ENCODE measurements at regions not wholly inside any gene's neighbourhood (a gene's known extent, or its start where the extent isn't known, plus 50 kb on each side); places are given as distances from the start of the nearest gene placed in this dataset.

- H3K9me3 ChIP-seq, result no peaks in the 10 kb centered on the region
- no peak overlapping the region for H3K27ac ChIP-seq
- no peaks in the 10 kb centered on the region for H3K4me1 ChIP-seq
- no peak for DNase-seq (ENCODE audit: low spot score in 2 of 2)
- H3K4me3 ChIP-seq, result no peak overlapping the region
- H3K27me3 ChIP-seq, result no peaks in the 10 kb centered on the region
- intact Hi-C loops (cut with DNase I; ENCODE audit: low total_unique reads), result no loop called here
- H3K36me3 ChIP-seq, result no peaks in the 10 kb centered on the region
- TF ChIP-seq CTCF (IDR thresholded peaks at IDR 0.05) (no peak), POLR2AphosphoS5 (IDR thresholded peaks at IDR 0.05) (no peak), POLR2A (IDR thresholded peaks at IDR 0.05) (no peak)
Measured at GRCh38 chr2:604385-604784, 72.8 kb downstream of the TMEM18 start.

DNA sequence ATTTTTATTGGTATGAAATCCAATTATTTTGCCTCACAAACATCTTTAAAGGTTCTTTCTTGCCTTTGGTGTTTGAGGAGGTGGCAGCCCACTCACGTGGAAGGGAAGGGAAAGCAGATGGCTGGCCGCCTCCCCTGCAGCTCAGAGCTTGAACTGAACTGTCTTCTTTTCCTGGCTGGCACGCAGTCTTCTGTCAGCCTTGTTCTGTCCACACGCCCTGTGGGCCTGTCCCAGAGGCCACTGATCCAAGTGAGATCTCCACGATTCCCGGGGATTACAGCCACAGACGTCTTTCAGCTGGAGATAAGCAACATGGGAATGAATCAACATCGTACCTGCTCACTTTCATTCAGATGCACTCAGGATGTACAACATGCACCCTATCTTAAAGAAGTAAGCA is 73.3 kb downstream of the TMEM18 start:
- H3K36me3 ChIP-seq, result no peaks in the 10 kb centered on the region
- H3K27ac ChIP-seq, result no peak overlapping the region
- intact Hi-C loops (cut with DNase I; ENCODE audit: low total_unique reads), result no loop called here
- no peaks in the 10 kb centered on the region for H3K4me1 ChIP-seq
- DNase-seq (ENCODE audit: low spot score in 2 of 2), result no peak
- H3K4me3 ChIP-seq, result no peak overlapping the region
- no peaks in the 10 kb centered on the region for H3K27me3 ChIP-seq
- TF ChIP-seq CTCF (IDR thresholded peaks at IDR 0.05) (no peak), POLR2AphosphoS5 (IDR thresholded peaks at IDR 0.05) (no peak), POLR2A (IDR thresholded peaks at IDR 0.05) (no peak)
- H3K9me3 ChIP-seq, result no peaks in the 10 kb centered on the region

- Histone ChIP-seq H3K4me3 (no peak overlapping the region), H3K9me3 (no peaks in the 10 kb centered on the region), H3K36me3 (no peaks in the 10 kb centered on the region), H3K27ac (no peak overlapping the region), H3K27me3 (no peaks in the 10 kb centered on the region), H3K4me1 (no peaks in the 10 kb centered on the region)
- intact Hi-C loops (cut with DNase I; ENCODE audit: low total_unique reads), result no loop called here
- DNase-seq (ENCODE audit: low spot score in 2 of 2), result no peak
- TF ChIP-seq CTCF (IDR thresholded peaks at IDR 0.05) (no peak), POLR2A (IDR thresholded peaks at IDR 0.05) (no peak)
Measured at GRCh38 chr2:603427-603826, 73.8 kb downstream of the TMEM18 start.

DNA sequence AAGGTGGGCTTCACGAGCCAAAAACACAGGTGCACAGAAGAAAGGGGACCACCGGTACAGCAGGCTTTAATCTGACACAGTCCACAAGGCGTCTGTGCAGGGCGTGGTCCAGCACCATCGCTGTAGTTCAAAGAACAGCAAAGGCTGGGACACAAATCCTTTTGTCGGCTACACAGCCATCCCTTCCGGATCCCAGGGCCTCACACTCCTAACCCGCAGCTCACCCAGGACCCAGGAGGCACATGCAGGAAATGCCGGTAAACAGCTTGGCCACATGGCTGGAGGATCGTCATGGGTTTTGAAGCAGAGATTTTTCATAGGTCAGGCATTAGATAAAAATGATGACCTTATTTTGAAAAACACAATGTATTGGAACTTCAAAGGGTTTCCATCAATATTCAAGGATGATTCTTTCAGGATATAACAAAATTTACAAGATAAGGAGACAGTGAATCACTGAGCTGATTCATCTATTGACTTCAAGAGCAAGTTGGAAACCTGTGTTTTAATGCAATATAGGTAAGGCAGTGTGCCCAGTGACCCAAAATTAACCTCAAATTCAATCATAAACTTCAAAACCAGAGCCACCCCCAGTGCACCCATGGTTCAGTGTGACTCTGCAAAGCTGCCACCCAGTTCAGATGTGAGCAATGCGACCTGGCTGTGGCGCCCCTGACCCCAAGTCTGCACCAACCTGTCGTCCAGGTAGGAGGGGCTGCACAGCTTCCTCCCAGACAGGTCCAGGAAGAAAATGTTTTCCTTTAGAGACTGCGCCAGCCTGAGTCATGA is 74.4 kb downstream of the TMEM18 start:
- no peaks in the 10 kb centered on the region for H3K4me1 ChIP-seq
- TF ChIP-seq CTCF (IDR thresholded peaks at IDR 0.05) (no peak), POLR2A (IDR thresholded peaks at IDR 0.05) (no peak), POLR2AphosphoS5 (IDR thresholded peaks at IDR 0.05) (no peak)
- no peak overlapping the region for H3K27ac ChIP-seq
- H3K36me3 ChIP-seq, result no peaks in the 10 kb centered on the region
- DNase-seq (ENCODE audit: low spot score in 2 of 2), result no peak
- H3K9me3 ChIP-seq, result no peaks in the 10 kb centered on the region
- H3K4me3 ChIP-seq, result no peak overlapping the region
- intact Hi-C loops (cut with DNase I; ENCODE audit: low total_unique reads), result no loop called here
- no peaks in the 10 kb centered on the region for H3K27me3 ChIP-seq

DNA sequence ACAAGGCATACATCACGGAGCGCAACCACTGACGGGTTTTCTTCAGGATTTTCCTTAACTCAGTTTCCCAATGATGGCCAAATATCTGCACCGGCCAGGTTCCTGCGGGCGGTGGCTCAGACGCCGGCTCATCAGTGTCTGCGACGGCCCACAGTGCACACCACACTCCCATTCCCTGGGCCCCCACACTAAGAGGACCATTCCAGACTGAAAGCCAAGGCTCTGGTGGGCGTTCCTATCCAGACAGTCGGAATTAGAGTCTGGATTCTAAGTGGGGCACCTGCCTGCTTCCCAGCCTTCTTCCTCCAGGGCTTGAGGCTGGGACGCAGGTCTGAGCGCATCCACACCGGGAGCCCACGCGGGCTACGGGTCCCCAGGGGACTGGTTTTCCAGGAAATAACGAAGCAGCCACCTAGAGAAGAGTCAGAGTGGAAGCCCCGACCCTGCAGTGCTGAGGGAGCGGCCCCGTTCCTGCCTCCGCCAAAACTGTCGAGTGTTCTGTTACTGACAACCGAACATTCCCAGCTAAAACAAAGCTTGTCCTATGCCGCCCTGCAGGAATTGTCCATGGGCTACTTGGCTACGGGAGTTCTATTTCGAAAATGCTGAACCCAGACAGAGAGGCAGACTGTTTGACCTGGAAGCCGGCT is 75.3 kb downstream of the TMEM18 start:
- Histone ChIP-seq H3K4me3 (no peak overlapping the region), H3K27me3 (no peaks in the 10 kb centered on the region), H3K36me3 (no peaks in the 10 kb centered on the region), H3K9me3 (no peaks in the 10 kb centered on the region), H3K27ac (no peak overlapping the region), H3K4me1 (no peaks in the 10 kb centered on the region)
- intact Hi-C loops (cut with DNase I; ENCODE audit: low total_unique reads), result no loop called here
- no peak for DNase-seq (ENCODE audit: low spot score in 2 of 2)
- no peak for TF ChIP-seq POLR2AphosphoS5 (IDR thresholded peaks at IDR 0.05)
- TF ChIP-seq POLR2A (IDR thresholded peaks at IDR 0.05), result no peak
- TF ChIP-seq CTCF (IDR thresholded peaks at IDR 0.05), result no peak
